VCaP (cell line): ENCODE measurements at regions not wholly inside any gene's neighbourhood (a gene's known extent, or its start where the extent isn't known, plus 50 kb on each side); places are given as distances from the start of the nearest gene placed in this dataset.

Source experiments
- H3K27ac ChIP-seq: fragments of 450-650 bp; 2 replicates; pipeline ENCODE4 v1.5.1; 2017
- CTCF ChIP-seq: fragments of 450-650 bp; conservative IDR thresholded peaks from 2 replicates; pipeline ENCODE4 v1.5.1; 2017; ENCODE audit warnings: mild to moderate bottlenecking, moderate library complexity

DNA sequence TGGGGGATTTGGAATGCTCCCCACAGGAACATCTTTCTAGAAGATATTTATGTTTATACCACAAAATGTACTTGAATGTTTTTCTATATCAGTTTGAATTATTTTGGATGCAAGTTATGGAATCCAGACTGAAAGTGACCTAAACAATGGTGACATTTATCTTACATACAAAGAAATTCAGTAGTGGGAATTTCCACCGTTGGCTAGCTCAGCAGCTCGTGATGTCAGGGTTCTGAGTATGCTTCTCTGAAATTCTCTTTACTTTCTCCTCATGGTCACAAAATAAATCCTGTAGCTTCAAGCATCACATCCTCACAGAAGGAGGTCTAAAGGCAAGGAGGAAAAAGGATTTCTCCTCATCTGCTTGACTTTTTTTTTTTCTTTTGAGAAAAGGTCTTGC lies 105.3 kb downstream of the AKAIN1 start:
- TF ChIP-seq CTCF, result no peak
- no peak overlapping the region for H3K27ac ChIP-seq

DNA sequence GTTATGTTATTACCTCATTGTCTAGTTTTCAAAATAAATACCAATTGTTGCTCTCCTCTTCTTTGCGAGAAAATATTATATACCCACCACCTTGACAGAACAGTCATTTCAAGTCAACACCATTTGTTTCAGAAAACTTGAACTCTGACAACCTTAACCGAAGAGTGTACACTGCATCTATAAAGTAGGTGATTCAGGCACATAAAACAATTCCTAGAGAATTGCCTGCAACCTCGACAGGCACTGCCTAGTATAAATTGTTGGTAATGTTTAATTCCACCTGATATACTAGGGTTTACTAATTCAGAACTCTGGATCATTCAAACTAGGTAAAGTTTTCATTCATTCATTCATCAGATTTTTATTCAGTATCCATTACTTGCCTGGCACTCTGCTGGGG lies 121.8 kb downstream of the AKAIN1 start:
- no peak for TF ChIP-seq CTCF
- no peak overlapping the region for H3K27ac ChIP-seq

GRCh38 chr18:5073026-5073944 lies 123.8 kb downstream of the AKAIN1 start:
- H3K27ac ChIP-seq, result no peak overlapping the region
- peak; percentile 83 for TF ChIP-seq CTCF

DNA sequence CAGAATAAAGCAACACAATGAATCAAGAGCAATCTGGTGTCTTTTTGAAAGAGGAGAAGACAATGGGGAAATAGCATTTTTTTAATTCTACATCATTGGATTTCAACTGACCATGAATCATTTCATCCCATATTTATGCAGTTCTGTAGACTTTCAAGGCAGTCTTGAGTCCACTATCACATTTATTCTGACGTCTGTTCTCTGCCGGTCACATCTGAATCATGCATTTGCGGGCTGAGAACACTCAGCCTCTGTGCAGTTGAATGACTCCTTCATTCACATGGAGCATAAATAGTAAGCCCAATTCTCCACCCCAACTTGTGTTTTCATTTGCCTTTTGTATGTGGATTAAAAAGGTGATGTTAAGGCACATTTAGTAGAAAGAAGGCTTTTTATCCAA lies 128.2 kb downstream of the AKAIN1 start:
- H3K27ac ChIP-seq, result no peak overlapping the region
- no peak for TF ChIP-seq CTCF

- TF ChIP-seq CTCF, result peak; percentile 36; the same call in 1 of the 2 replicates
- no peak overlapping the region for H3K27ac ChIP-seq
Observed at GRCh38 chr18:5066380-5066977, 130.6 kb downstream of the AKAIN1 start.

DNA sequence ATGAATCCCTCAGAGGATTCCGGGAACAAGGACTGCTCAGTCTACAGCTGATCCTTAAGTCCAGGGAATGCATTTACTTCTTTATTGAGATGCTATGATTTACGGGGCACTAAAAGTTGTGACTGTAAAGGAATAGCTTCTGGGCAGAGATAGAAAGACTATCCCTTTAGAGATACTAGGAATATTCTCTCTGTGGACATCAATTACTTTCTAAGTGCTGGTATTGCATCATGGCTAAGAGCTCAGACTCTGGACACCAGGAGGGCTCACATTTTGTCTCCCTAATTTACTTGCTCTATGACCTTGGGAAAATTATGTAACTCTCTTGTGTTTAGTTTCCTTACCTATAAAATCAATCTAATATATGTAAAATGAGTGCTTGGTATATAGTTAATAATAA lies 131.4 kb downstream of the AKAIN1 start:
- no peak overlapping the region for H3K27ac ChIP-seq
- TF ChIP-seq CTCF, result no peak

DNA sequence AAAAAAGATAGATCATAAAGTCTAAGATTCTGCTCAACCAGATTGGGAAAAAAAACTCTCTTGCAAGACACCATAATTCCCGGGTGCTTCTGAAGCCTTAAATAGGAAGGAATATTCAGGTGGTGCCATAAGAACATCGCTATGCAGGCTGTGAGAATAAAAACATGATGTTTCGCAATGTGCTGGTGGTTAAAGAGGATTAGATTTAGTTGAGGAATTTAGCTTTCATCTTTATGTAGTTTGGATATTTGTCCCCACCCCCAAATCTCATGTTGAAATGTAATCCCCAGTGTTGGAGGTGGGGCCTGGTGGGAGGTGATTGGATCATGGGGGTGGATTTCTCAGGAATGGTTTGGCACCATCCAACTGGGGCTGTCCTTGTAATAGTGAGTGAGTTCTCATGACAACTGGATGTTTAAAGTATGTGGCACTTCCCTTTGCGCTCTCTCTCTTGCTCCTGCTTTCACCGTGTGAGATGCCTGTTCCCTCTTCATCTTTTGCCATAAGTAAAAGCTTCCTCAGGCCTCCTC lies 132.2 kb downstream of the AKAIN1 start:
- no peak overlapping the region for H3K27ac ChIP-seq
- TF ChIP-seq CTCF, result no peak
